Activated CD4-positive, alpha-beta memory T cell treated with anti-CD3 and anti-CD28 coated beads, Interleukin-2, amount 10 ng/mL, durations not matched to agents 7 days and 5 days (primary cell): ENCODE measurements at regions not wholly inside any gene's neighbourhood (a gene's known extent, or its start where the extent isn't known, plus 50 kb on each side); places are given as distances from the start of the nearest gene placed in this dataset.

ENCODE experiments used
- CTCF ChIA-PET: fragments of 350-600 bp; sonication (Branson Sonifier 250); formaldehyde crosslinking; loops from one replicate; lab custom pipeline; 2021; ENCODE audit warnings: antibody characterized with exemption, inconsistent platforms; lab: Charles Lee
- POLR2A ChIA-PET: fragments of 350-600 bp; sonication (Branson Sonifier 250); formaldehyde crosslinking; loops from one replicate; lab custom pipeline; 2021; ENCODE audit warnings: antibody characterized with exemption; lab: Charles Lee
- DNase-seq: peaks from one replicate; pipeline ENCODE4 v3.0.0-alpha.2; 2020
- H3K27ac Mint-ChIP-seq: one replicate; pipeline ENCODE4 v1.8.0; 2021; ENCODE audit warnings: mild to moderate bottlenecking, mixed read lengths
- H3K27me3 Mint-ChIP-seq: one replicate; pipeline ENCODE4 v1.8.0; 2021; ENCODE audit warnings: mixed read lengths
- H3K36me3 Mint-ChIP-seq: one replicate; pipeline ENCODE4 v1.8.0; 2021; ENCODE audit warnings: low read depth, mixed read lengths
- H3K4me1 Mint-ChIP-seq: one replicate; pipeline ENCODE4 v1.8.0; 2021; ENCODE audit warnings: mixed read lengths
- H3K4me3 Mint-ChIP-seq: one replicate; pipeline ENCODE4 v1.8.0; 2021; ENCODE audit warnings: mild to moderate bottlenecking, mixed read lengths
- H3K9me3 Mint-ChIP-seq: one replicate; pipeline ENCODE4 v1.8.0; 2021; ENCODE audit warnings: mixed read lengths

DNA sequence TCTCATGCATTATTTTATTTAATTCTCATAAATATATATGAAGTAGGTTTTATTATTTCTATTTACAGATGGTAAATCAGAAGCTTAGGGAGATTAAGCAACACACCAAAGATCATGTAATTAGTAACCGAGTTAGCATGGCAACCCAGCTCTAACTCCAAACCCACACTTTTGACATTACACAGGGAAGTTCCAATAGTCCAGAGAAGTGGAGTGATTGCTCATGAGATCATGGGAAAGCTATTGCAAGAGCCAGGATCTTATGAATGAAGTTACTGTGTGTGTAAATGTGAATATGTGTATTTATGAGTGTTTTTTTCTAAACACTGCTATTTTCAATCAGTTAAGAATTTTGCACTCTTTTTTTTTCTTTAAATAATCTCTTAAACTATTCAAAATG lies 225.8 kb upstream of the KIRREL3 start:
- ChIA-PET CTCF (no interaction called here), POLR2A (no interaction called here)
- Mint-ChIP-seq H3K27ac (no peak overlapping the region), H3K4me1 (no peaks in the 10 kb centered on the region), H3K9me3 (no peaks in the 10 kb centered on the region), H3K27me3 (no peaks in the 10 kb centered on the region), H3K36me3 (no peaks in the 10 kb centered on the region), H3K4me3 (no peak overlapping the region)
- no peak for DNase-seq

DNA sequence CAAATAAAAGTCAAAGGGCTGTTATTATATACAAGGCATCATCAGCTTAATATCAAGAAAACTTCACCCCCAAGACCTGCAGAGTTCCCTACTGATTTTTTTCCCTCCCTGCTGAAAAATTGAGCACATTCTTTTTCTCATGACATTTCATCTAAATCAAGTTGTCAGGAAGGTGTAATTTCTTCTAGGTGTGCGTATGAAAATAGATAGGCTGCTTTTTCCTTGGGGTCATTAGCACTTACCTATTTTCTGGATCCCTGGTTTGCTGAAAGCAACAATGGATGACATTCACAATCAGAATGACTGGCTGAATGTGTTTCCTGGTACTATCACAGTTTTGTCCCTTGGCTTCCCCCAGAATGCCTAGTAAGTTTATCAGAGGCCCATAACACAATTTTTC lies 225.0 kb upstream of the KIRREL3 start:
- Mint-ChIP-seq H3K4me1 (no peaks in the 10 kb centered on the region), H3K4me3 (no peak overlapping the region), H3K36me3 (no peaks in the 10 kb centered on the region), H3K27me3 (no peaks in the 10 kb centered on the region), H3K27ac (no peak overlapping the region), H3K9me3 (no peaks in the 10 kb centered on the region)
- POLR2A ChIA-PET: no interaction called here
- DNase-seq: no peak
- CTCF ChIA-PET: no interaction called here

DNA sequence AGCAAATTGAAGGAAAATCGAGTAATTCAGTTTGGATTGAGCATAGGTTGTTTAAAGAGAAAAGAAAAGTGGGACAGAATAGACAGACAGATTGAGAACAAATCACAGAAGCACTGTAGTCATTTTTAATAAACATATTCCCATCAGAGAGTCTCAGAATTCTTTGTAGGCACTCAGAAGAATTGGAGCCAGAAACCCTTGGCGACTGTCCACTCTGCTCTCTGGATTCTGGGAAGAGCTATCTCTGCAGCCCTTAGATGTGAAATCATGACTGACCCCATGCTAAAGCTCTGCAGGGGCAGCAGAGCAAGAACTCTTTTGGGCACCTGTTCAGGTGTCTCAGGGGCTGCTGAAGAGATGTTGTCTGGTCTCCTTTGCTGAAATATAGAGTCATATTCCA lies 223.7 kb upstream of the KIRREL3 start:
- Mint-ChIP-seq H3K9me3 (no peaks in the 10 kb centered on the region), H3K27ac (no peak overlapping the region), H3K4me3 (no peak overlapping the region), H3K4me1 (no peaks in the 10 kb centered on the region), H3K36me3 (no peaks in the 10 kb centered on the region), H3K27me3 (no peaks in the 10 kb centered on the region)
- POLR2A ChIA-PET: no interaction called here
- CTCF ChIA-PET: no interaction called here
- no peak for DNase-seq

DNA sequence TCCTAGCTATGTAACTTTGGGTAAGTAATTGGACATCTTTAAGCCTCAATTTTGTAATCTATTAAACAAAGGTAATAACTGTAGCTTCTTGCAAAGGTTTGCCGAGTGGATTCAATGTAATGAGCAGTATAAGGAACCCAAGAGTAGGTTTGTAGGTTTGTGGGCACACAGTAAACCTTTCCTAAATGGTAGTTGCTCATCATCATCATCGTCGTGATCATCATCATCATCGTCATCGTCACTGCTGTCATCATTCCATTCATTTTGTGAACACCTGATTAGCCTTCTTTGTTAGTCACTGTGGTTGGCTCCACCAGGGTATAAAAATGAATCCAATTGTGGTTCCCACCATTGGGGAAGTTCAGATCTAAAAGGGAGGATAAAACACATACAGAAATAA lies 223.1 kb upstream of the KIRREL3 start:
- POLR2A ChIA-PET: no interaction called here

DNA sequence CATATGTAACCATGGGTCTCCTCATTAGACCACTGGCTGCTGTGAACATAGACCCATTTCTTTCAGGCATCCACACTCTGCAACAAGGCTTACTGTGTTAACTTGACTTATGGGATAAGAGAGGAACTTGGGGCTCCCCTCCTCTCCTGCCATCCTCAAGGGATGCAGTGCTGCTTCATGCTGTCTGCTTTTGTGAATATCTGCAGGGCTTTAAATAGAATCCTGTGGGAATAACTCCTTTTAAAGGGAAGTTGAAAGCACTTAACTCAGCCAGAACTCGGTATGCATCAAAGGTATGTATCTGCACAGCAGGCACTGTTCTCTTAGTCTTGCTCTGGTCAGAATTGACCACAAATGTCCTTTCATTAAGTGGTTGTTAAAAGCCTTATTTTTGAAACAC lies 222.5 kb upstream of the KIRREL3 start:
- Mint-ChIP-seq H3K27ac (no peak overlapping the region), H3K27me3 (no peaks in the 10 kb centered on the region), H3K36me3 (no peaks in the 10 kb centered on the region), H3K9me3 (no peaks in the 10 kb centered on the region), H3K4me1 (no peaks in the 10 kb centered on the region), H3K4me3 (no peak overlapping the region)
- CTCF ChIA-PET: no interaction called here
- no peak for DNase-seq
- POLR2A ChIA-PET: no interaction called here

More for the DNA sequence above, 223.1 kb upstream of the KIRREL3 start:
- CTCF ChIA-PET: no interaction called here
- H3K4me1 Mint-ChIP-seq: no peaks in the 10 kb centered on the region
- no peaks in the 10 kb centered on the region for H3K9me3 Mint-ChIP-seq
- no peaks in the 10 kb centered on the region for H3K36me3 Mint-ChIP-seq
- H3K27me3 Mint-ChIP-seq: no peaks in the 10 kb centered on the region
- DNase-seq: no peak
- H3K27ac Mint-ChIP-seq: no peak overlapping the region
- H3K4me3 Mint-ChIP-seq: no peak overlapping the region

DNA sequence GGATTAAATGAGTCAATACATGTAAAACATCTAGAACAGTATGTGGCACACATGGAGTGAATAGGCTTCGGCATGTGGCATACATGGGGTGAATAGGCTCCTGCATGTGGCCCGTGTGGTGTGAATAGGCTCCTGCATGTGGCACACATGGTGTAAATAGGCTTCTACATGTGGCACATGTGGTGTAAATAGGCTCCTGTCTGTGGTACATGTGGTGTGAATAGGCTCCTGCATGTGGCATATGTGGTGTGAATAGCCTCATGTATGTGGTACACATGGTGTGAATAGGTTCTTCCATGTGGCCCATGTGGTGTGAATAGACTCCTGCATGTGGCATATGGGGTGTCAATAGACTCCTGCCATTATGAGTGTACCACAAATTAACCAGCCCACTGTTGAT lies 219.1 kb upstream of the KIRREL3 start:
- Mint-ChIP-seq H3K27me3 (no peaks in the 10 kb centered on the region), H3K4me1 (no peaks in the 10 kb centered on the region), H3K9me3 (no peaks in the 10 kb centered on the region), H3K36me3 (no peaks in the 10 kb centered on the region), H3K4me3 (no peak overlapping the region), H3K27ac (no peak overlapping the region)
- POLR2A ChIA-PET: no interaction called here
- CTCF ChIA-PET: no interaction called here
- no peak for DNase-seq

DNA sequence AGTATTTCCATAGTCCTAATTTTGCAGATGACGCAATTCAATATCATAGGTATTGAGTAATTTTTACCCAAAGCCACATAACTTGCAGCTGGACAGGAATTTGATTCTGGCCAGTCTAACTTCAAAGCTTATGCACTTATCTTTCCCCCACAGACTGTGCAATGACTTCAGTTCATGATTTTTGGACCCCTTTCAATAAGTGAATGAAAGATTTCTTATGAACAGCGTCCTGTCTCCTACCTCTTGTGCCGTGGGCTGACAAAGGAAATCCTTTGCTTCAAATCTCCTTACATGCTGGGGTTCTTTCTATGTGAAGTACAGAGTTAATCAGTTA lies 217.7 kb upstream of the KIRREL3 start:
- Mint-ChIP-seq H3K27ac (no peak overlapping the region), H3K4me3 (no peak overlapping the region), H3K4me1 (no peaks in the 10 kb centered on the region), H3K9me3 (no peaks in the 10 kb centered on the region), H3K27me3 (no peaks in the 10 kb centered on the region), H3K36me3 (no peaks in the 10 kb centered on the region)
- ChIA-PET CTCF (no interaction called here), POLR2A (no interaction called here)
- DNase-seq: no peak

DNA sequence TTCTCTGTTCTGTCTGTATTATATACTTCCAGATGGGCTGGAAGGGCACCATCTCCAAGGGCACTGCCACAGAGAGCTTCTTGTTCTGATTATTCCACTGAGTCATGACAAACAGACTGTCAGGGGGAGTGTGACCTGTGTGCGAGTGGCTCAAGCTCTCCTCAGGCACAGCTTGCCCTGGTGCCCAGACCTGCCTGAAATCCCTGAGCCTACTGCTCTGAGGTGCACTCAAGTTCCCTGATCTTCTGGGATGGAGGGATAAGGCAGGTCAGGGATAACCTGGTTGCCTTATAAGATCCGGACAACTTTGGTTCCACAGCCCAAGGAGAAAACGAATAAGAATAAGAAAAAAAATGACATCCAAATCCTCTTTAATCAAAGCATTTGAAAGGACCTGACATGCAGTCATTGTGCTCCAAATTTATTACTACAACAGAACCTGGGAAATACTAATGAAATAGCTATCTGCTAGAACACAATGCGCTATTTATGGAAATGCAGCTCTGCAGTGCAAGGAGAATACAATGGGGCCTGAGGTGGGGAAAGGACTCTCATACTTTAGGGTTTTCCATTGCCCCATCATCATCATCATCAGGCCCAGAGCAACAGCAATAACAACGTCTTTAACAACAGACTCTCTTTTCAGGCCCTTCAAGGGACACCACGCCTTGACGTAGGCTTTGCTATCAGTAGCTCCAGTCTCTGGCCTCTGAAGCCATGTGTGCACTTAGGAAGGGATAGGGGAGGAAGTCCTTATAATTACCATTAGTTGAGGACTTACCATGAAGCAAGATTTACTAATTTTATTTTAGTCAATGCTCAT lies 217.1 kb upstream of the KIRREL3 start:
- Mint-ChIP-seq H3K36me3 (no peaks in the 10 kb centered on the region), H3K4me1 (no peaks in the 10 kb centered on the region), H3K27ac (no peak overlapping the region), H3K27me3 (no peaks in the 10 kb centered on the region), H3K9me3 (no peaks in the 10 kb centered on the region), H3K4me3 (no peak overlapping the region)
- ChIA-PET CTCF (no interaction called here), POLR2A (no interaction called here)
- DNase-seq: no peak

DNA sequence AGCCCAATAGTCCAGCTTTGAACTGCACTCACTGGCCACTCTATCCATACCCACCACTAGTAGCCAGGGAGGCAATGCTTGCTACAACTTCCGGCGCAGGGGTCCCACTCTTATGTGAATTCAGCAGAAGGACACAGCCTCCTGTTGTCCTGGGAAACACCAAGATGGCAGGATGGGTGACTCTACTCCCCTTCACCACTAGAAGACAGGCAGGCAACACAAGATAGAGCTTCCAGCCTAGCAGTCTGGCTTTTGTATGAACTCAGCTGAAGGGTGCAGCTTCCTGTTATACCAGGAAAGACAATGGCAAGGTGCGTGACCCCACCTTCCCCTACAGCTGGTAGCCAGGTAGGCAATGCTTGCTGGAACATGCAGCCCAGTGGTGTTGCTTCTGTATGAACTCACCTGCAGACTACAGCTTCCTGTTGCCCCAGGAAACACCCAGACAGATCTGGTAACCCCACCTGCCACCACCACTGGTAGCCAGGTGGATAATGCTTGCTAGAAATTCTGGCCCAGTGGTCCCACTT lies 205.2 kb upstream of the KIRREL3 start:
- ChIA-PET POLR2A (no interaction called here), CTCF (no interaction called here)
- no peak for DNase-seq
- Mint-ChIP-seq H3K36me3 (no peaks in the 10 kb centered on the region), H3K9me3 (peaks cover 2% of the 10 kb centered on the region), H3K27ac (no peak overlapping the region), H3K4me1 (no peaks in the 10 kb centered on the region), H3K4me3 (no peak overlapping the region), H3K27me3 (no peaks in the 10 kb centered on the region)

DNA sequence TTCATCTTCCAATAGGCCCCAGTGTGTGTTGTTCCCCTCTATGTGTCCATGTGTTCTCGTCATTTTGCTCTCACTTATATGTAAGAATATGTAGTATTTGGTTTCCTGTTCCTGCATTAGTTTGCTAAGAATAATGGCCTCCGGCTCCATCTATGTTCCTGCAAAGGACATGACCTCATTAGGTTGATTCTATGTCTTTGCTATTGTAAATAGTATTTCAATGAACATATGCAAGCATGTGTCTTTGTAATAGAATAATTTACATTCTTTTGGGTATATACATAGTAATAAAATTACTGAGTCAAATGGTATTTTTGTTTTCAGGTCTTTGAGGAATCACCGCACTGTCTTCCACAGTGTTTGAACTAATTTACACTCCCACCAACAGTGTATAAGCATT lies 202.9 kb upstream of the KIRREL3 start:
- ChIA-PET CTCF (no interaction called here), POLR2A (no interaction called here)
- Mint-ChIP-seq H3K4me3 (no peak overlapping the region), H3K9me3 (peaks cover 2% of the 10 kb centered on the region), H3K4me1 (no peaks in the 10 kb centered on the region), H3K27ac (no peak overlapping the region), H3K36me3 (no peaks in the 10 kb centered on the region), H3K27me3 (no peaks in the 10 kb centered on the region)
- DNase-seq: no peak

DNA sequence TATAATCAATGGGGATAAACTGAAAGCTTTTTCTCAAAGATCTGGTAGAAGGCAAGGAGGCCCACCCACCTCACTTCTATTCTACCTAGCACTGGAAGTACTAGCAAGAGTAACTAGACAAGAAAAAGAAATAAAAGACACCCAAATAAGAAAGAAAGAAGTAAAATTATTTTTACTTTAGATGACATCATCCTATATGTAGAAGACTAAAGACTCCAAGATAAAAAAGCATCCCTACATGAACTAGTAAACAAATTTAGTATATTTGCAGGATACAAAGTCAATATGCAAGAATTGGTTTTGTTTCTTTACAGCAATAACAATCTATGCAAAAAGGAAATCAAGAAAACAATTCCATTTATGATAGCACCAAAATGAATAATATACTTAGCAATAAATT lies 201.5 kb upstream of the KIRREL3 start:
- no peaks in the 10 kb centered on the region for H3K4me1 Mint-ChIP-seq
- H3K27me3 Mint-ChIP-seq: no peaks in the 10 kb centered on the region
- ChIA-PET POLR2A (no interaction called here), CTCF (no interaction called here)
- H3K27ac Mint-ChIP-seq: no peak overlapping the region
- no peaks in the 10 kb centered on the region for H3K36me3 Mint-ChIP-seq
- no peak for DNase-seq
- no peak overlapping the region for H3K4me3 Mint-ChIP-seq
- H3K9me3 Mint-ChIP-seq: peaks cover 2% of the 10 kb centered on the region

DNA sequence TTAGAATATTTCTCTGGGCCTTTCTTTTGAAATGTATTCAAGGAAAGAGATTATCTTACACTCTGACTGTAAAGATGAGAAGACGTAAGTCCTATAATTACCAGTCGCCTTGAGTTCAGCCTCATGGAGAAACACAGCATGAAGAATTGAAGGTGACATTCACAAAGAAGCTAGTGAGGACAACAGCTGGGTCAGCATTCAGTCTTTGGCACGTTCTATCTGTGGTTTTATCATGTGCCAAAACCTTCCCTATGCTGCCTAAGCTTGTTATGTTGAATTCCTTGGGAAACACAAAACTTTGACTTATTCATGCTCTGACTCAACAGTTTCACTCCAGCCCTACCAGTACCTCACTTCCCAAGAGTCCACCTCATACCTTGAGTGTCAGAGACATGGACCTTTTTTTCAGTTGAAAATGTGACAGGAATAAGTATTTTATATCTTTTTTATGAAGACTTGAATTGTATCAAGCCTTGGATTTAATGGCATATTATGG lies 198.8 kb upstream of the KIRREL3 start:
- no peak for DNase-seq
- ChIA-PET CTCF (no interaction called here), POLR2A (no interaction called here)

DNA sequence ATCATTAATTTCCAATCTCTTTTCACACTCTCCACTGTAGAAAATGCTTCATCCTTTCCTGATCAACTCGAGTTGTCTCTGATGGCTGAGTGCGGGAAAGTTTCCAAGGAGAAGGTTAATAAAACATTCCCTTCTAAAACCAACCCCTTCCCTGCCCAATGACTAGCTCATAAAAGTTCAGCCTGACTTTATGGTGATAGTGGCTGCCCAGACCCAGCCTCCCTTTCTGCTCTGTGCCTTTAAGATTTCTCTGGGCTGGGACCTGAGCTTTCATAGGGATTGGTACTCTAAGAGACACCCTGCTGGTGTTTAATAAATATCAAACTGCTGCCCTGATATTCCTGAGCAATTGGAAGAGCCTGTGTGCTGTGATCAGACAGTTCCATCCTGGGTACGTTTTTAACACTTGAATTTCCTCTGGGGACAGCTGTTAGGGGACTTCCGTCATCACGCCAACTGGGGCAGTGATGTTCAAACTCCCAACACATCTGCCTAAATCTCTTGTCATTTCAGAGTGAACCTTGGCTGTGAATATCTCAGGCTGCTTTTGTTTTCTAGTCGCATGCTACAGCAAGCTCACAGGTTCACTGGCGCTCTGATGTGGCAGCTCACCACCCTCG lies 195.0 kb upstream of the KIRREL3 start:
- H3K36me3 Mint-ChIP-seq: no peaks in the 10 kb centered on the region
- H3K27me3 Mint-ChIP-seq: no peaks in the 10 kb centered on the region
- CTCF ChIA-PET: no interaction called here
- H3K27ac Mint-ChIP-seq: no peak overlapping the region
- no peaks in the 10 kb centered on the region for H3K4me1 Mint-ChIP-seq
- no peak overlapping the region for H3K4me3 Mint-ChIP-seq
- H3K9me3 Mint-ChIP-seq: no peaks in the 10 kb centered on the region
- POLR2A ChIA-PET: no interaction called here
- no peak for DNase-seq

More for the DNA sequence above, 198.8 kb upstream of the KIRREL3 start:
- Mint-ChIP-seq H3K4me1 (no peaks in the 10 kb centered on the region), H3K36me3 (no peaks in the 10 kb centered on the region), H3K27ac (no peak overlapping the region), H3K4me3 (no peak overlapping the region), H3K9me3 (no peaks in the 10 kb centered on the region), H3K27me3 (no peaks in the 10 kb centered on the region)

DNA sequence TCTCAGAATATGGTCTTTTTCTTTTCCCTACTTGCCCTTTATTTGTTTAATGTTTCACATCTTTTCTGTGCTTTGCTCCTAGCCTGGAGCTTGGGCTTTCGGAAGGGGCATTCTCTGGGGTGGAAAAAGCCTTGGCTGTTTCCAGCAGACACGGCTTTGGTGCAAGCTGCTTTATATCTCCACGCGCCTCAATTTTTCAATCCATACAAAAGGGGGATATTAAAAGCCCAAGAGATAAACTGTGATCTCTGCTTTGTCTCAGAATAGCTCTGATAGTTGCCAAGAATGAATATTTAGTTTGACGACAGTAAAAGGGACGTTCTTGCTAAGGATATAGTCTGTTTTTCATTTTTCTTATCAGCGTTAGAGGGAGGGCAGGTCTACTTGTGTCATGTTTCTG lies 194.0 kb upstream of the KIRREL3 start:
- Mint-ChIP-seq H3K4me1 (no peaks in the 10 kb centered on the region), H3K36me3 (no peaks in the 10 kb centered on the region), H3K9me3 (no peaks in the 10 kb centered on the region), H3K27me3 (no peaks in the 10 kb centered on the region), H3K4me3 (no peak overlapping the region), H3K27ac (no peak overlapping the region)
- DNase-seq: no peak
- ChIA-PET CTCF (no interaction called here), POLR2A (no interaction called here)
